H1 (cell line): ENCODE measurements at regions not wholly inside any gene's neighbourhood (a gene's known extent, or its start where the extent isn't known, plus 50 kb on each side); places are given as distances from the start of the nearest gene placed in this dataset.

Experiments
- CTCF ChIA-PET: fragments of 300-600 bp; sonication (Branson Sonifier 250); formaldehyde crosslinking; loops from one replicate; lab custom pipeline; 2021; ENCODE audit not compliant: partially characterized antibody; lab: Charles Lee
- POLR2A ChIA-PET: fragments of 300-600 bp; sonication (Branson Sonifier 250); formaldehyde crosslinking; loops from one replicate; lab custom pipeline; 2021; ENCODE audit warnings: inconsistent platforms; ENCODE audit not compliant: partially characterized antibody; lab: Charles Lee
- DNase-seq, 2 experiments: peaks; one replicate each; pipeline versions ENCODE4 v3.0.0 to v3.0.0-alpha.2; 2010 to 2022; ENCODE audit warnings: low spot score in 2 of 2, low read depth in 1 of 2, mixed read lengths in 1 of 2
- FAIRE-seq: peaks from 2 replicates; lab custom pipeline; 2011; peaks lifted over from hg19 to GRCh38; lab: Jason Lieb, UNC
- H2AFZ ChIP-seq: 2 replicates; pipeline ENCODE4 v1.8.1; 2012; ENCODE audit warnings: low read length, inconsistent platforms
- H2AK5ac ChIP-seq: 2 replicates; pipeline ENCODE4 v1.6.1; 2013; ENCODE audit warnings: low read depth, low read length
- H2BK120ac ChIP-seq: replicated peaks from 2 replicates; pipeline ENCODE3; 2013; ENCODE audit warnings: low read depth, low read length, inconsistent platforms
- H2BK12ac ChIP-seq: 2 replicates; pipeline ENCODE4 v1.6.1; 2013; ENCODE audit warnings: low read depth, low read length
- H2BK15ac ChIP-seq: 2 replicates; pipeline ENCODE4 v1.6.1; 2013; ENCODE audit warnings: low read length
- H2BK20ac ChIP-seq: 2 replicates; pipeline ENCODE4 v1.6.1; 2013; ENCODE audit warnings: low read length
- H2BK5ac ChIP-seq: 2 replicates; pipeline ENCODE4 v1.6.1; 2013; ENCODE audit warnings: low read depth, low read length
- H3K14ac ChIP-seq: 2 replicates; pipeline ENCODE4 v1.6.1; 2013; ENCODE audit warnings: inconsistent platforms; ENCODE audit not compliant: insufficient read length
- H3K18ac ChIP-seq: 2 replicates; pipeline ENCODE4 v1.6.1; 2013; ENCODE audit warnings: low read length; ENCODE audit errors: extremely low read depth
- H3K23ac ChIP-seq: 2 replicates; pipeline ENCODE4 v1.6.1; 2013; ENCODE audit warnings: inconsistent platforms; ENCODE audit not compliant: insufficient read length
- H3K23me2 ChIP-seq: 2 replicates; pipeline ENCODE4 v1.6.1; 2013; ENCODE audit warnings: low read depth, low read length
- H3K27ac ChIP-seq: 2 replicates; pipeline ENCODE4 v1.6.1; 2011; ENCODE audit warnings: low read depth, low read length, inconsistent platforms
- H3K27me3 ChIP-seq, 4 experiments: replicated peaks in 1 of 4; 1 replicate in 1 of 4; 2 replicates in 3 of 4; pipeline versions ENCODE4 v1.6.1 to v1.8.1; 2011 to 2013; ENCODE audit warnings: low read length in 3 of 4, mild to moderate bottlenecking in 3 of 4, inconsistent platforms in 2 of 4, mixed read lengths in 2 of 4, moderate library complexity in 1 of 4; ENCODE audit not compliant: control insufficient read depth in 3 of 4, insufficient read depth in 3 of 4; ENCODE audit errors: extremely low read depth in 1 of 4
- H3K36me3 ChIP-seq, 4 experiments: 2 replicates each; pipeline versions ENCODE4 v1.6.1 to v1.8.1; 2011 to 2013; ENCODE audit warnings: mild to moderate bottlenecking in 4 of 4, low read length in 3 of 4, moderate library complexity in 2 of 4, control low read depth in 1 of 4, inconsistent platforms in 1 of 4; ENCODE audit not compliant: insufficient read depth in 4 of 4, control insufficient read depth in 2 of 4
- H3K4ac ChIP-seq: replicated peaks from 2 replicates; pipeline ENCODE3; 2013; ENCODE audit warnings: low read length, low read depth, mixed read lengths, inconsistent platforms; ENCODE audit not compliant: insufficient read length
- H3K4me1 ChIP-seq, 4 experiments: replicated peaks in 1 of 4; 1 replicate in 1 of 4; 2 replicates in 3 of 4; pipeline versions ENCODE4 v1.6.1 to v1.8.1; 2011 to 2013; ENCODE audit warnings: low read length in 3 of 4, inconsistent platforms in 2 of 4, mixed read lengths in 1 of 4; ENCODE audit not compliant: insufficient read depth in 4 of 4, control insufficient read depth in 3 of 4
- H3K4me2 ChIP-seq, 2 experiments: 2 replicates each; pipeline versions ENCODE4 v1.6.1 to v1.8.1; 2011 to 2013; ENCODE audit warnings: low read depth in 2 of 2, low read length in 2 of 2, control low read depth in 1 of 2, inconsistent platforms in 1 of 2, mild to moderate bottlenecking in 1 of 2; ENCODE audit not compliant: insufficient read depth in 1 of 2
- H3K4me3 ChIP-seq, 4 experiments: fragments of 200-600, 300-600 bp in 1 of 4; sonication (generic), shearing (Covaris generic), sonication (Bioruptor Twin) in 1 of 4; 2 replicates each; pipeline versions ENCODE4 v1.5.1 to v1.8.1; 2011 to 2016; ENCODE audit warnings: low read length in 4 of 4, low read depth in 3 of 4, control low read depth in 2 of 4, inconsistent platforms in 2 of 4, mild to moderate bottlenecking in 2 of 4, mixed read lengths in 1 of 4, moderate library complexity in 1 of 4; ENCODE audit not compliant: insufficient read depth in 2 of 4; ENCODE audit errors: extremely low read depth in 1 of 4
- H3K56ac ChIP-seq: replicated peaks from 2 replicates; pipeline ENCODE3; 2013; ENCODE audit warnings: low read depth, mild to moderate bottlenecking, mixed read lengths, low read length, inconsistent platforms; ENCODE audit not compliant: insufficient read length
- H3K79me1 ChIP-seq: 2 replicates; pipeline ENCODE4 v1.6.1; 2013; ENCODE audit warnings: low read depth, low read length, control low read depth
- H3K79me2 ChIP-seq, 2 experiments: 2 replicates each; pipeline versions ENCODE4 v1.6.1 to v1.8.1; 2012 to 2013; ENCODE audit warnings: low read length in 2 of 2, mild to moderate bottlenecking in 2 of 2, inconsistent platforms in 1 of 2; ENCODE audit not compliant: insufficient read depth in 2 of 2, control insufficient read depth in 1 of 2
- H3K9ac ChIP-seq, 4 experiments: replicated peaks in 1 of 4; 1 replicate in 1 of 4; 2 replicates in 3 of 4; pipeline versions ENCODE4 v1.6.1 to v1.8.1; 2011 to 2013; ENCODE audit warnings: low read depth in 3 of 4, low read length in 3 of 4, control low read depth in 2 of 4, mild to moderate bottlenecking in 2 of 4, moderate library complexity in 2 of 4, inconsistent platforms in 1 of 4; ENCODE audit errors: extremely low read depth in 1 of 4
- H3K9me3 ChIP-seq, 2 experiments: 2 replicates each; pipeline versions ENCODE4 v1.6.1 to v1.8.1; 2012 to 2013; ENCODE audit warnings: mild to moderate bottlenecking in 2 of 2, moderate library complexity in 2 of 2, control low read depth in 1 of 2, inconsistent platforms in 1 of 2, low read depth in 1 of 2, low read length in 1 of 2, mixed read lengths in 1 of 2; ENCODE audit not compliant: insufficient read depth in 2 of 2
- H4K20me1 ChIP-seq, 2 experiments: replicated peaks in 1 of 2; 2 replicates each; pipeline versions ENCODE3 to v1.8.1; 2011 to 2013; ENCODE audit warnings: inconsistent platforms in 2 of 2, low read length in 2 of 2, mild to moderate bottlenecking in 1 of 2; ENCODE audit not compliant: insufficient read depth in 2 of 2, control insufficient read depth in 1 of 2
- H4K5ac ChIP-seq: 2 replicates; pipeline ENCODE4 v1.6.1; 2013; ENCODE audit warnings: low read length, low read depth, mixed read lengths, inconsistent platforms; ENCODE audit not compliant: insufficient read length
- H4K8ac ChIP-seq: 2 replicates; pipeline ENCODE4 v1.8.0; 2013; ENCODE audit warnings: mild to moderate bottlenecking, moderate library complexity, low read length, inconsistent platforms; ENCODE audit not compliant: insufficient read depth; ENCODE audit errors: extremely low read depth
- H4K91ac ChIP-seq: replicated peaks from 2 replicates; pipeline ENCODE3; 2013; ENCODE audit warnings: low read length, mixed read lengths, inconsistent platforms; ENCODE audit not compliant: insufficient read length
- CBX5 ChIP-seq: fragments of 300-800, 300-1000 bp; sonication (generic); IDR thresholded peaks from 2 replicates; pipeline ENCODE4 v1.7.1; 2016; ENCODE audit warnings: antibody characterized with exemption, low read length, low read depth
- E2F6 ChIP-seq: IDR thresholded peaks from 2 replicates; pipeline ENCODE4 v1.6.1; 2012; ENCODE audit warnings: inconsistent platforms
- JUN ChIP-seq: IDR thresholded peaks from 2 replicates; pipeline ENCODE4 v1.6.1; 2011; ENCODE audit warnings: low read depth, mild to moderate bottlenecking, improper control_type of control experiment, low read length
- SP4 ChIP-seq: IDR thresholded peaks from 2 replicates; pipeline ENCODE4 v1.6.1; 2012; ENCODE audit warnings: low read length, inconsistent platforms
- WGBS, 2 experiments: shearing (Covaris generic) in 1 of 2; methylation state at CpG; one replicate each; pipeline versions ENCODE4 v1.1.6 to v1.1.7; 2013 to 2015; ENCODE audit warnings: low lambda C conversion rate in 2 of 2, mixed read lengths in 2 of 2, inconsistent platforms in 1 of 2, low coverage in 1 of 2, missing lambda C conversion rate in 1 of 2; ENCODE audit not compliant: insufficient replicate concordance in 2 of 2, insufficient coverage in 1 of 2, insufficient read length in 1 of 2; ENCODE audit errors: extremely low coverage in 1 of 2, missing lambda C conversion rate in 1 of 2; 5-methylcytosine and 5-hydroxymethylcytosine counted together

- Histone ChIP-seq H2AK5ac (peak overlapping the region; percentile 98), H2BK120ac (peak overlapping the region; percentile 7), H3K27ac (no peak overlapping the region), H3K23me2 (peaks cover 9% of the 10 kb centered on the region), H3K79me1 (no peaks in the 10 kb centered on the region; the same call in 1 of the 2 replicates), H4K20me1 (peaks cover 0 to 7% of the 10 kb centered on the region in 2 experiments), H3K79me2 (peaks cover 0 to 5% of the 10 kb centered on the region in 2 experiments; a peak in 2 of 4 replicates), H3K23ac (peak overlapping the region; percentile 74), H3K36me3 (peaks cover 0 to 3% (median 0%) of the 10 kb centered on the region in 4 experiments; a peak in 1 of 8 replicates), H2BK15ac (peak overlapping the region; percentile 82), H3K4me1 (no peaks in the 10 kb centered on the region), H3K4me3 (no peak overlapping the region), H2BK12ac (peak overlapping the region; percentile 34; the same call in 1 of the 2 replicates), H3K9me3 (no peaks in the 10 kb centered on the region), H4K5ac (no peak overlapping the region), H2AFZ (no peak overlapping the region), H3K4ac (peak overlapping the region; percentile 98), H3K18ac (peak overlapping the region; percentile 39; the same call in 1 of the 2 replicates), H2BK5ac (peak overlapping the region; percentile 81; the same call in 1 of the 2 replicates), H3K14ac (no peak overlapping the region), H3K4me2 (no peak overlapping the region; a peak in 1 of 4 replicates), H3K56ac (peak overlapping the region; percentile 100), H4K8ac (no peak overlapping the region), H2BK20ac (peak overlapping the region; percentile 17; the same call in 1 of the 2 replicates), H3K27me3 (no peaks in the 10 kb centered on the region), H3K9ac (no peak overlapping the region; a peak in 1 of 7 replicates), H4K91ac (peak overlapping the region; percentile 99)
- FAIRE-seq (no peak), DNase-seq (no peak)
- ChIA-PET CTCF (no interaction called here), POLR2A (no interaction called here)
- WGBS, 2 experiments = 82 to 100% methylated on average over 1 to 6 of the region's 6 CpGs
- TF ChIP-seq CBX5 (no peak), E2F6 (no peak), JUN (no peak), SP4 (no peak)
Observed at GRCh38 chr1:64348961-64349648, 120.8 kb upstream of the CACHD1 start.
